ENCODE measurements at regions not wholly inside any gene's neighbourhood (a gene's known extent, or its start where the extent isn't known, plus 50 kb on each side); places are given as distances from the start of the nearest gene placed in this dataset.

DNA sequence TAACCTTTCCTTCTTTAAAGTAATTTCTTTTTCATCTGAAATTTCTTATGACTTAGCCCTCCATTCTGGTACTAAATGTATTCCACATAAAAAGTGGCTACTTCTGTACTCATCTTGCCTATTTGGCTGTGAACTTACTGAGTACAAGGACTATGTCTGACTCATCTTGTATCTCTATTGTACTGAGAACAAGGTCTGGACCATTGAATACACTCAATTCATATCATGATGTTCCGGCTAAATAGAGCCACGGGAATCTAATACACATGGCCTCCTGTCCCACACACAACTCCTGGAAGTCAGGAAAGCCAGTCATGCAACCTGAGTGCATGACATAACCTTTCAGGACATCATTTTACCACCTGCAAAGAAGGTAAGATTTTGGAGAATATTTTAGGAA lies 203.9 kb downstream of the PLK2 start:
- no peak overlapping the region for H3K4me3 ChIP-seq
- peaks cover 0 to 7% of the 10 kb centered on the region in 2 donors for H3K4me1 ChIP-seq
- no peak for DNase-seq (ENCODE audit: low spot score in 2 of 2)
- intact Hi-C loops (cut with DNase I) = no loop called here
- H3K9me3 ChIP-seq = no peaks in the 10 kb centered on the region
- TF ChIP-seq, protein P1, sequence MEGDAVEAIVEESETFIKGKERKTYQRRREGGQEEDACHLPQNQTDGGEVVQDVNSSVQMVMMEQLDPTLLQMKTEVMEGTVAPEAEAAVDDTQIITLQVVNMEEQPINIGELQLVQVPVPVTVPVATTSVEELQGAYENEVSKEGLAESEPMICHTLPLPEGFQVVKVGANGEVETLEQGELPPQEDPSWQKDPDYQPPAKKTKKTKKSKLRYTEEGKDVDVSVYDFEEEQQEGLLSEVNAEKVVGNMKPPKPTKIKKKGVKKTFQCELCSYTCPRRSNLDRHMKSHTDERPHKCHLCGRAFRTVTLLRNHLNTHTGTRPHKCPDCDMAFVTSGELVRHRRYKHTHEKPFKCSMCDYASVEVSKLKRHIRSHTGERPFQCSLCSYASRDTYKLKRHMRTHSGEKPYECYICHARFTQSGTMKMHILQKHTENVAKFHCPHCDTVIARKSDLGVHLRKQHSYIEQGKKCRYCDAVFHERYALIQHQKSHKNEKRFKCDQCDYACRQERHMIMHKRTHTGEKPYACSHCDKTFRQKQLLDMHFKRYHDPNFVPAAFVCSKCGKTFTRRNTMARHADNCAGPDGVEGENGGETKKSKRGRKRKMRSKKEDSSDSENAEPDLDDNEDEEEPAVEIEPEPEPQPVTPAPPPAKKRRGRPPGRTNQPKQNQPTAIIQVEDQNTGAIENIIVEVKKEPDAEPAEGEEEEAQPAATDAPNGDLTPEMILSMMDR (IDR thresholded peaks at IDR 0.05) = no peak
- H3K27ac ChIP-seq = no peak overlapping the region
- no peaks in the 10 kb centered on the region for H3K27me3 ChIP-seq
- no peaks in the 10 kb centered on the region for H3K36me3 ChIP-seq

DNA sequence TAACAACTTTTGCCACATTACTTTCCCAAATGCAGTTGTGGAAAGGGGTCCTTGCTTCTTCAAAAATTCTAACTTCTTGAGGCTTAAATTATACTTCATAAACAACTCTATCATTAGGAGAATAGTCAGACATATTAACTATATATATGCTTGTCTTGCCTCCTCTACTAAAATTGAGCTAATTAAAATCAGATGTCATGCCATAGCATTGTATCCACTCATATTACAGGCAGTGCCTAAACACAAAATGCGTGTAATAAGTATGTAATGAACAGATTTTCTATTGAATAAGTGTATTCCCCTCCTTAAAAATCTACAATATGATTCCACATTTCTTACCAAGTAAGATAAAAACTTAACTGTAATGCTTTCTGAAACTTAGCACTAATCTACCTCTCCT lies 204.5 kb downstream of the PLK2 start:
- H3K4me1 ChIP-seq = peaks cover 0 to 7% of the 10 kb centered on the region in 2 donors
- no peaks in the 10 kb centered on the region for H3K27me3 ChIP-seq
- intact Hi-C loops (cut with DNase I) = no loop called here
- H3K36me3 ChIP-seq = no peaks in the 10 kb centered on the region
- H3K27ac ChIP-seq = no peak overlapping the region
- DNase-seq (ENCODE audit: low spot score in 2 of 2) = no peak
- H3K4me3 ChIP-seq = no peak overlapping the region
- no peaks in the 10 kb centered on the region for H3K9me3 ChIP-seq
- TF ChIP-seq, protein P1 (IDR thresholded peaks at IDR 0.05) = no peak

DNA sequence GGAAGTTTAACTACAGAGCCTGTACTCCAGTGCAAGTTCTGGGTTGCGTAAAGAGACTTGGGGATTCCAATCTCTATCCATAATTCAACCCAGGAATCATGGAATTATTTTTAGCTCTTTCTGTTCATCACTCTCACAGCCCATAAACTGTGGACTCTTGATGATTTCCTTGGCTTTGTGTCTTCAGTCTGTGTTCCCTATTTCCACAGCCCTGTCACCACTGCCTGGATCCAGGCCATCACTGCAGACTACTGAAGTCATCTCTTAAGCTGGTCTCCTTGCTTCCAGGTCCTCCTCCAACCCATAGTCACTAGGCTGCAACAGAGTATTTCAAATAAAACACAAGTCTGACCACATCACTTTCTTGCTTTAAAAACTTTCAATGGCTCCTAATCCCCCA lies 211.7 kb downstream of the PLK2 start:
- H3K9me3 ChIP-seq = no peaks in the 10 kb centered on the region

DNA sequence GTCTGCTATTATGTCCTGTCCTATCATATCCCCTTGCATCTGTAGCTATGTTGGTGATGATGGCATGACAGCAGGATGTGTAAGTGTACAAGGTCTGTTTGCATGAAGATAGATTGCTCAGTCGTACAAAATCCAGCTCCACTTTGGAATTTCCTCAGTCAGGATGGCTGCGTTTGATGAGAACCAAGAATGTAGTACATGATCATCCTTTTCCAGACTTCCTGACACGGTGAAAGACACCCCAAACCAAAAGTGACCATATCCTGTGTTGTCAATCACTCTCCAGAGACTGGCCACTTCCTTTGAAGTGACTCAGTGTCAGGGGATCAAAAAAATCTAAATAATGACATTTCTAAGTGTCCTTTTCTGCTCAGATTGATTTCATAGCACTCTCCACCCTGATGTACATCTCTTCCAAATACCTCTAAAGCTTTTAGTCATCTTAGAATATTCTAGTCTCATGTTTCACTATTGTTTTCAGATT lies 213.4 kb downstream of the PLK2 start:
- Histone ChIP-seq H3K4me1 (peaks cover 0 to 10% of the 10 kb centered on the region in 2 donors), H3K27ac (no peak overlapping the region), H3K36me3 (no peaks in the 10 kb centered on the region), H3K9me3 (no peaks in the 10 kb centered on the region), H3K27me3 (no peaks in the 10 kb centered on the region), H3K4me3 (no peak overlapping the region)
- DNase-seq (ENCODE audit: low spot score in 2 of 2) = no peak
- intact Hi-C loops (cut with DNase I) = no loop called here
- TF ChIP-seq, protein P1 (IDR thresholded peaks at IDR 0.05) = no peak

More for the DNA sequence above, 211.7 kb downstream of the PLK2 start:
- intact Hi-C loops (cut with DNase I) = no loop called here
- Histone ChIP-seq H3K27ac (no peak overlapping the region), H3K36me3 (no peaks in the 10 kb centered on the region), H3K4me3 (no peak overlapping the region), H3K4me1 (peaks cover 0 to 10% of the 10 kb centered on the region in 2 donors), H3K27me3 (no peaks in the 10 kb centered on the region)
- no peak for DNase-seq (ENCODE audit: low spot score in 2 of 2)
- TF ChIP-seq, protein P1 (IDR thresholded peaks at IDR 0.05) = no peak

DNA sequence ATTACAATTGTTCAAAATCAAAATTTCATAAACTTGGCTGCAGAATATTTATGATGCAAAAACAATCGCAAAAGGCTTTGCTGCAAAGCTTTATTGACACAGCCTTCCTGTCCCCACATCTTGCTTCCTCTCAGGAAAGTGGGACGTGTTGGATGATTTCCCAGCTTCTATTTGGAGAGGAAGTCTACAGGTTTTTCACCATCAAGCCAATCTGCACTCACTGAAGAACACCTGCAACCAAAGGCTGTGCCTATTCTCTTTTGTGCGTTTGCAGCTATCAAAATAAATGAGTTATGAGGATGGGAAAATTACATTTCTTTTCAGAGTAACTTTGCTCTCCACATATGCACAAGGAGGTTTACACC lies 214.4 kb downstream of the PLK2 start:
- intact Hi-C loops (cut with DNase I) = no loop called here
- TF ChIP-seq, protein P1 (IDR thresholded peaks at IDR 0.05) = no peak
- Histone ChIP-seq H3K4me3 (no peak overlapping the region), H3K27me3 (no peaks in the 10 kb centered on the region), H3K36me3 (no peaks in the 10 kb centered on the region), H3K9me3 (no peaks in the 10 kb centered on the region), H3K4me1 (peaks cover 0 to 13% of the 10 kb centered on the region in 2 donors), H3K27ac (no peak overlapping the region)
- DNase-seq (ENCODE audit: low spot score in 2 of 2) = no peak
